HG02938 (cell line): ENCODE measurements at regions not wholly inside any gene's neighbourhood (a gene's known extent, or its start where the extent isn't known, plus 50 kb on each side); places are given as distances from the start of the nearest gene placed in this dataset.
"Not testable (repeated sequence)": the region's sequence is repeated elsewhere in the genome, so short reads cannot be mapped to it uniquely, and the experiment has no call there.

Experiments
- ATAC-seq: cut with Tn5 transposase; IDR thresholded peaks from one replicate; pipeline ENCODE4 v1.9.1; 2021; ENCODE audit warnings: mild to moderate bottlenecking, moderate library complexity; ENCODE audit not compliant: unreplicated experiment

DNA sequence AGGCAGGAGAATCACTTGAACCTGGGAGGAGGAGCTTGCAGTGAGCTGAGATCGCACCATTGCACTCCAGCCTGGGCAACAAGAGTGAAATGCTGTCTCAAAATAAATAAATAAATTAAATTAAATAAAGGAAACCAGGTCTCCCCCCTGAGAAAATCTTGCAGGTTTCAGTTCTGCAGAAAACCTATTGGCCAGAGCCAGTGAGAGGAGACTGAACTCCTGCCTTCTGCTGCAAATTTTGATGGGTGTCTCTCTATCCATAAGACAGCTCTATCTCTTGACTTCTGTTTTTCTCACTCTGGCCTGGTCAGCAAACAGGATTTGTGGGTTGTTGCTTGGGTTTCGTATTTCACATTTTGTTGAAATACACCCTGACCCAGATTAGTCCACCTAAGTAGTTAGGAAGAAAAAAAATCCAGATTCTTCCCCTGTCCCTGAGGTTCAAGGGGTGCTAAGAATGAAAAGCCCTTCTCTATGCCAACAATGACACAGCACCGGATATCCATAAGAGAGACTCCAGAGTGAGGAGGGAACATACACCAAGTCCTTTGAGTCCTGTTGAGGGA, 86.7 kb upstream of the MAP4K4 start:
- no peak for ATAC-seq

DNA sequence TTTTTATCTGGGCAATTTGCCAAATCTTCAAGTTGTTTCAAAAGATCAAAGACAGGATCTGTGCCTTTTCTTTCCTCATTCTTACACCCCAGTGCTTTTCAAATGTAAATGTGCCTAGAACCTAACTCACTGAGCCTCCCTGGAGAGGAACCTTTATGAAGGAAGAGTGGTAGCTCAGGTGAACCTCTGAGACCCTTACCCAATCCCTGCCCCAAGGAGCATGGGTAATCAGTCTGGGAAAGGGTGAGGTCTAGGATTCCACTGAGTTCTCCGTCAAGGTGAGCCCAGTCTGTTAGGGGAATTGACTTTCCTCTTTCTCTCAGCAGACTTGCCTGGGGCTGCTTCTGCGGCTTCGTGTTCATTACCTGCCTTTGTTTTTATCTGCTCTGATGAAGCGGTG, 88.1 kb upstream of the MAP4K4 start:
- no peak for ATAC-seq

DNA sequence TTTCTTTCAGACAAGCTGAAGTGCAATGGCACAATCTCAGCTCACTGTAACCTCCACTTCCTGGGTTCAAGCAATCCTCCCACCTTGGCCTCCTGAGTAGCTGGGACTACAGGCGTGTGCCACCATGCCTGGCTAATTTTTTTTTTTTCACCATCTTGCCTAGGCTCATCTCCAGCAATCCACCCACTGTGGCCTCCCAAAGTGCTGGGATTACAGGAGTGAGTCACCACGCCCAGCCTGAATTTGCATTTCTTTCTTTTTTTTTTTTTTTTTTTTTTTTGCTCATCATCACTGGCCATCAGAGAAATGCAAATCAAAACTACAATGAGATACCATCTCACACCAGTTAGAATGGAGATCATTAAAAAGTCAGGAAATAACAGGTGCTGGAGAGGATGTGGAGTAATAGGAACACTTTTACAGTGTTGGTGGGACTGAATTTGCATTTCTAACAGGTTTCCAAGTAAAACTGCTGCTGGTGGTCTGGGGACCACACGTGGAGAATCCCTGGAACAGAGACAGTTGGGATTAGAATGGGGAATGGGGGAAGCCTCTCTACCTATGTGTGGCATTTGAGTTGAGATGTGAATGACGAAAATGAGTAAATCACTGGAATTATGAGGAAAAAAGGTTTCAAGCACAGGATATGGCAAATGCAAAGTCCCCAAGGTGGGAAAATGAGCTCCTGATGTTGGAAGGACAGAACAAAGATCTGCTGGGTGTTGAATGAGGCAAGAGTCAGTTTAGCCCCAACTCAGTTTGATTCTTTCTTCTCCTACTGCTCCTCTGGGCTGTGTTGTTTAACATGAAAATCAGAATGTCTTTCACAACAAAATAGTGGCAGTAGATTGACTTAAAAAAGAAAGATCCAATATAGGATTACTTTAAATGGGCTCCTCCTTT, 88.8 kb upstream of the MAP4K4 start:
- ATAC-seq = no peak

DNA sequence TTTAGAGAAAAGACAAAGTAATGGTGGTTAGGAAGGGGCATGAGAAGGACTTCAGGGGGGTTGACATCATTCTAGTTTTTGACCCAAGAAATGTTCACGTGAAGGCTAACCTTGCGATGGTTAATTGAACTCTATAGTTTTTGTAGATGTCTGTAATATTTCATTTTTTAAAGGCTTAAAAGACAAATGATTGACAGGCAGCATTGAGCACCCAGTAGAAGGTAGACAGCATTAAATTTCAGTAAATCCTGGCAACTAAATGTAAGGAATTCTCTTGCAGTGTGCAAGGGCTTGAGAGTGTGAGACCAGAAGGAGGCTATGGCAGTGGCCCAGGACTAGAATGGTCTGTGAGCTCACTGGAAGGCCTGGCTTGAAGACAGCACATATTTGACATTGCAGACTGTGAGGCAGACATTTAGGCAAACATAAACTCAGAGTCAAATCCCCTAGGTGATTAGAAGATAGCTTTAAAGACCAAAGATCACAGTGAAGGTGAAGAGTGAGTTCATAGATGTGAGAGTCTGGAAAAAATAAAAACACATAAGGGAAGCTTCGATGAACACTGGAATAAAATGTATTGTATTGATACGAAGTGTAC, 100.1 kb upstream of the MAP4K4 start:
- ATAC-seq = no peak

DNA sequence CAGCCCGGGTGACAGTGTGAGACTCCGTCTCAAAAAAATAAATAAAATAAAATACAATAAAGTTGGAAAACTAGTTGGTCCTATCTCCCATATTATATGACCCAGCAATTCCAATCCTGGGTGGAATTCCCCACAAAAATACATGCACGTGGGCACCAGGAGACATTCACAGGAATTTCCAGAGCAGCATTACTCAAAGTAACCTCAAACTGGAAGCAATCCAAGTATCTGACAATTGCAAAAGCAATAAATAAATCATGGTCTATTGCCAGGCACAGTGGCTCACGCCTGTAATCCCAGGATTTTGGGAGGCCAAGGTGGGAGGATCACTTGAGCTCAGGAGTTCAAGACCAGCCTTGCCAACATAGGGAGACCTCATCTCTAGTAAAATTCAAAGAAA, 101.2 kb upstream of the MAP4K4 start:
- no peak for ATAC-seq

DNA sequence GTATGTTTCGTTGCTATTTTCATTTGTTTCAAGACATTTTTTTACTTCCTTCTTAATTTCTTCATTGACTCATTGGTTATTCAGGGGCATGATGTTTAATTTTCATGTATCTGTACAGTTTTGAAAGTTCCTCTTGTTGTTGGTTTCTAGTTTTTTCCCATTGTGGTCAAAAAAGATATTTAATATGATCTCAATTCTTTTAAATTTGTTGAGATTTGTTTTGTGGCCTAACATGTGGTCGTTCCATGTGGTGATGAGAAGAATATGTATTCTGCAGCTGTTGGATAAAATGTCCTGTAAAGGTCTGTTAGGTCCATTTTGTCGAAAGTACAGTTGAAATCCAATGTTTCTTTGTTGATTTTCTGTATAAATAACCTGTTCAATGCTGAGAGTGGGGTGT, 110.3 kb upstream of the MAP4K4 start:
- ATAC-seq = no peak

DNA sequence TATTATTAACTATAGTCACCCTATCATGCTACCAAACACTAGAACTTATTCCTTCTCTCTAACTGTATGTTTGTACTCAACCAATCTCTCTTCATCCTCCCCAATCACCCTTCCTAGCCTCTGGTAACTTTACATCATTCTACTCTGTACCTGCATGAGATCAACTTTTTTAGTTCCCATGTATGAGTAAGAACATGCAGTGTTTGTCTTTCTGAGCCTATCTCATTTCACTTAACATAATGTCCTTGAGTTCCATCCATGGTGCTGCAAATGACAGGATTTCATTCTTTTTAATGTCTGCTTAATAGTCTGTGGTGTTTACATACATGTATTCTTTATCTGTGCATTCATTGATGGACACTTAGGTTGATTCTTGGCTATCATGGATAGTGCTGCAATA, 108.9 kb upstream of the RFX8 start:
- ATAC-seq = no peak

DNA sequence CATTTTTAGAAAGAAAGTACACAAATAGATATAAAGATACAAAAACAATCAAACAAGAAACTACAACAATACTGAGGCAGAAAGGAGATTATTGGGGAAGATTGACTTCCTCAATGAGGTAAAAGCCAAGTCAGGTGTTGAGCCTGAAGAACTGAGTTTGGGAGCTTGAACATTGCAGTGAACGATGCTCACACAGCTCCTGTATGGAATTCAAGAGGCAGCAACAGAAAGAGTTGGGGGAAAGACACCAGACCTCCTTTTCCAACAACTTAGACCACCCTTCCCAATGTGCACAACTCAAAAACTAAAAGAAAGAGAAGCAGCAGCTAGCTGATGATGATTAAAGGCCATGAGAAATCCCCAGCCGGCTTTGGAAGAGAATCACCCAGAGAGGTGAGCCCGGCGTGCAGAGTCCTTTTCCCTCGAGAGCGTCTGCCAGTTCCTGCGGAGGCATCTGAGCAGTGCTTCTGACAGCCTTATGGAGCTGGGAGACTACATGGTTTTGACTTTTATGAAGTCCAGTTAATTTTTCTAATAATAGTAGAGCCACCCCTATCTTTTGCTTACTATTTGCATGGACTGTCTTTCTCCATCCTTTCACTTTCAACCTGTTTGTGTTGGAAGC, 106.9 kb upstream of the RFX8 start:
- ATAC-seq = no peak

DNA sequence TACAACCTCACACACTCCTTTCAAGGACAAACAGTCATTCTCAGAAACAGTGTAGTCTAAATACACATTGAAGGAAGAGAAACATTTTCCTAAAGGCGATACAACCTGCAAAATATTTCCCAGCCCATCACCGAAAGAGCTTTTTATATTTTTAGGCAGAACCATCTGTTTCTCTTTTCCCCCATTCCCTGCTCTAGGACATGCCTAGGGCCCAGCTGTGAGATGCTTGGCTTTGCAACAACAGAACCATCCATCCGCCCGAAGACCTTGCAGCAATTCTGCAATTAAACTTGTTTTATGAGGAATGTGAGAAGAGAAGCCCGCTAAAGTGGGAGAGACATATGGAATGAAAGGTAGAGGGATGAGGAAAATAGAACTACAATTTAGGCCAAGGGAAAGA, 105.6 kb upstream of the RFX8 start:
- ATAC-seq = no peak

DNA sequence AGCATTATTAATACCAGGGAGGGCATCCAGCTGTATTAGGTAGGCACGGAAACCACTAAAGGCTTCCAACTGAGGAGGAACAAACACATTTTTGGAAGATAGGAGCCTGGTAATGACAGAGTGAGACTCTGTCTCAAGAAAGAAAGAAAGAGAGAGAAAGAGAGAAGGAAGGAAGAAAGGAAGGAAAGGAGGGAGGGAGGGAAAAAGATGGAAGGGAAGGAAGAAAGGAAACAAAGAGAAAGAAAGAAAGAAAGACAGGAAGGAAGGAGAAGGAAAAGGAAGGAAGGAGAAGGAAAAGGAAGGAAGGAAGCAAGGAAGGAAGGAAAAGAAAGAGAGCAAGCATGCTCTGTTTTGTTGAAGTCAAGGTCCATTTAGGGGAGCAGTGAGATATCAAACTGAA, 103.8 kb upstream of the RFX8 start:
- ATAC-seq = no peak

DNA sequence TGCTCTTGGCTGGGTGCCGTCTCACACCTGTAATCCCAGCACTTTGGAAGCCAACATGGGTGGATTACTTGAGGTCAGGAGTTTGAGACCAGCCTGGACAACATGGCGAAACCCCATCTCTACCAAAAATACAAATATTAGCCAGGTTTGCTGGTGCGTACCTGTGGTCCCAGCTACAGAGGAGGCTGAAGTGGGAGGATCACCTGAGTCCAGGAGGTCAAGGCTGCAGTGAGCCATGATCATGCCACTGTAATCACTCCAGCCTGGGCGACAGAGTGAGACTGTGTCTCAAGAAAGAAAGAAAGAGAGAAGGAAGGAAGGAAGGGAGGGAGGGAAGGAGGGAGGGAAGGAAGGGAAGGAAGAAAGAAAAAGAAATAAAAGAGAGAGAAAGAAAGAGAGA, 103.2 kb upstream of the RFX8 start:
- not testable (repeated sequence) for ATAC-seq

DNA sequence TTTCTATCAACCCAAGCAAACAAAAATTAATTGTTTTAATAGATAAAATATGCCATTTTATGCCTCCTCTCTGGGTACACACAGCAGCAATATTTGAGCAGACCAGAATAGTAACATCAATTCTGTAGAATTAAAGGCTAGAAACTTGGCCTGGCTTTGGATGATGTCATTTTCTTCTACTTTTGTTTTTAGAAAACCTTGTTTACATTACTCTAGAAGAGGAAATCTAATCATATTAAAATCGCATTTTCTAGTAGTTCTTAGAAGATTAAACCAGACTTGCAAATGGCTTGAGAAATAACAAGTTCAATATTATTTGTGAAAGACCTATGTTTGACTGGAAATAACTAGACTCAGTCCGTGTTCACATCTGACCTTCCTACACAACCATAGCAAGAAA, 102.3 kb upstream of the RFX8 start:
- no peak for ATAC-seq

DNA sequence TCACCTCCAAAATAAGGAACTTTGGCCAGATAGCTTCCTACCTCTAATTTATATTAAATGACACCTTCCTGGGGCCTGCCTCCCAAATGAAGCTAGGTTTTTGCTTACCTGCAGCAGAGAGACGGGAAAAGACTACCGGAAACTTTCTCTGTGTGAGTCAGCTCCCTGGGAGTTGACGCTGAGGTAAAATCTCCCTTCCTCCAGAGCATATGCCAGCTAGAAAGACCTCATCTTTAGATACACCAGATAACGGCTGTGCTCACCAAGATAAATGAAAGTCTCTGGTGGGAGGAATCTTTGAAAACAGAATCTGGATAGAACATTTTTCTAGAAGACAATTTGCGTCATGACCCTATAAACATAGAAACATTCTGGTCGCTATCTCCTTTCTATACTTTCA, 99.7 kb upstream of the RFX8 start:
- ATAC-seq = no peak

DNA sequence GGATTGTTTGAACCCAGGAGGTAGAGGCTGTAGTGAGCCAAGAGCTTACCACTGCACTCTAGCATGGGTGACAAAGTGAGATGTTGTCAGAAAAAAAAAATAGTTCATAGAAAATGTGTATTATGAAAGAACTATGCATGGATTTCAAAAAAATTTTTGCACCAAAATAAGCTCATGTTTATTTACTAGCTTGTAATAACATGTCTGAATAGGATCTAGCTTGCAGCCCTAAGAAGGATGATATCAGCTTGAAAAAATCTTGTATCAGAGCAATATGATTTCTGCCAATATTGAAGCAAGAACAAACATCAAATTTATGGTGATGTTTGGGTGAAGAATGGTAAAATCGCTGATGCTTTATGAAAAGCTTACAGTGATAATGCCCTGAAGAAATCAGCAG, 97.0 kb upstream of the RFX8 start:
- ATAC-seq = no peak

DNA sequence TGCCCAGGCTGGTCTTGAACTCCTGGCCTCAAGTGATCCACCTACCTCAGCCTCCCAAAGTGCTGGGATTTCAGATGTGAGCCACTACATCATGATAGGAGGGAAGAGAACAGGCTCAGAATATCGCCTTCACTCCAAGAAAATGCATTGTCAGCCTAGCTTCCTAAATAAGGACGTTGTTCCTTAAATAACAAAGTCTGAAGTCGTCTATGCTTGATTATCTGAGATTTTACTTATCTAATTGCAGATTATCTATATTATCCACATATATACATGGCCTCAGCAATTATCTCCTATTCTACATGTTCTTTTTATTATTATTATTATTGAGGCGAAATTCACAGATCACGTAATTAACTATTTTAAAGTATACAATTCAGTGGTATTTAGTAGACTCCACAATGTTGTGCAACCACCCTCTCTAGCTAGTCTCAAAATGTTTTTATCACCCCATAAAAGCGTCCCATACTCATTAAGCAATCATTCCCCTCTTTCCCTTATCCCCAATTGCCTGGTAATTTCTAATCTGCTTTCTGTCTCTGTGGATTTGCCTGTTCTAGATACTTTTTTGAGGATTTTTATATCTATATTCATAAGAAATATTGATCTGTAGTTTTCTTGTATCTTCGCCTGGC, 95.1 kb upstream of the RFX8 start:
- ATAC-seq = no peak

DNA sequence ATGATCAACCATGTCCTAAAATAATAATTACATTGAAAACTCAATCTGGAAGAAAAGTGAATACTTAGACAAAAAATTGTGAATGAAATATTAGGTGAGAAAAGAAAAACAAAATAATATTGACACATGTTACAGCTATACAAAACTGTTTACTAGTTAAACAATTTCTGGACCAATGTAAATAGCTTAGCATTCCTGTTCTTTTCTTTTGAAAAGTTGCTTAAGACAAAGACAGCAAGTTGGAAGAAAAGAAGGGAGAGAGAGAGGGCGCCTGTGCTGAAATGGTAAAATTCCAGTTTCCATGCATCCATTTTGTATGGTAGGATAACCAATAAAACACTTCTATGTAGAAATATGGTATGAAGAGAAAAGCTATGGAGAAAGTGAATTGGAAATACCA, 94.1 kb upstream of the RFX8 start:
- no peak for ATAC-seq

DNA sequence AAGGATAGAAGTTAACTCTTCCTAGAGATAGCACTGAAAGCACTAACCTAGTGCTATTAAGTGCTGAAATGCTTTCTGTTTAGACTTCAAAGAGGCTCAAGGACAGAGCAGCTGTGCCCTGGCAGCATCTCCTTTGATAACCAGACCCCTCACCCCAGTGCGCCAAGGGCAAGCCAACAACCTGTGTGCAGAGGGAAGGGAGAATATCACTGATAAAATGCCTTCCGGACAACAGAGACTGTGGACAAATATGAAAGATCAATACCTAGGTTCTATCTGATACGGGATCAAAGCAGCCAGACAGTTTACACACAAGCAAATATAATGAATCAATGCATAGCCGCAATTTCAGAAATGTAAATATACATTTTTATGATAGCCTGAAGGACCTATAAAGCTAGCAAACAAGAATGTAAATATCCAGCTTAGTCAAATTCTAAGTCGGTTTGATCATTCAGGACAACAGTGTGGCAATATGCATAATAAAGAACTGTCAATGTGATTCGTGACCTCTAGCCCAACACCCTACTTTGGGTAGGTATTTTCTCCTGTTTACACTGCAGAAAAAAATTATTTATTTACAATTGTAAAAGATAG, 91.8 kb upstream of the RFX8 start:
- no peak for ATAC-seq

DNA sequence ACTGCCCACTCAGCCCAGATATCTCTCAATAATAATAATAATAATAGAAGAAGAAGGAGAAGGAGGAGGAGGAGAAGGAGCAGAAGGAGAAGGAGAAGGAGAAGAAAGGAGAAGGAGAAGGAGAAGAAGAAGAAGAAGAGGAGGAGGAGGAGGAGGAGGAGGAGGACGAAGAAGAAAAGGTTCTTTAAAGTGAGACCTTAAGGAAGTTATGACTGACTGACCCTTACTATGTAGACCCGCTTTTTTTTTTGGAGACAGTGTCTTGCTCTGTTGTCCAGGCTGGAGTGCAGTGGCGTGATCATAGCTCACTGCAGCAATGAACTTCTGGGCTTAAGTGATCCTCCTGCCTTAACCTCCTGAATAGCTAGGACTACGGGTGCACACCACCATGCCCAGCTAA, 88.9 kb upstream of the RFX8 start:
- no peak for ATAC-seq

DNA sequence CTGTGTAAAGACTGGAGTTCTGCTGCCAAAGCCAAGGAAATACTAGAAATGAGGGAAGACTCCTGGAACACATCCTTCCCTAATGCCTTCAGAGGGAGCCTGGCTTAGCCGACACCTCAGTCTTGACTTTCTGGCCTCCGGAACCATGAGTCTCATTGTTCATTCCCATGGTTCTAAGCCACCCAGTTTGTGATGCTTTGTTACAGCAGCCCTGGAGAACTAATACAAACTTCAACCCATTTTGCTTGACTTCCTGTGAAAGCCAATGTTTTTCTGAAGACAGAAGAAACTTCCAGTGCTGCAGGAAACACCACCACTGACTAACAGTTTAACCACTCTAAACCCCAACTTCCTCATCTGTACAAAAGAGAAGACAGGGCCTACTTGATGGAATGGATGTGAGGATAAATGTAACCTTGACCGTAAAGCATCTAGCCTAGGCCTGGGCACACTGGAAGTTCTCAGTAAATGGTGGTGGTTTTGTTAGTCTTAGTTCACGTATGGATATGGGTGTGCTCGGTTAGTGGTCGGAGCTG, 85.9 kb upstream of the RFX8 start:
- ATAC-seq = no peak

DNA sequence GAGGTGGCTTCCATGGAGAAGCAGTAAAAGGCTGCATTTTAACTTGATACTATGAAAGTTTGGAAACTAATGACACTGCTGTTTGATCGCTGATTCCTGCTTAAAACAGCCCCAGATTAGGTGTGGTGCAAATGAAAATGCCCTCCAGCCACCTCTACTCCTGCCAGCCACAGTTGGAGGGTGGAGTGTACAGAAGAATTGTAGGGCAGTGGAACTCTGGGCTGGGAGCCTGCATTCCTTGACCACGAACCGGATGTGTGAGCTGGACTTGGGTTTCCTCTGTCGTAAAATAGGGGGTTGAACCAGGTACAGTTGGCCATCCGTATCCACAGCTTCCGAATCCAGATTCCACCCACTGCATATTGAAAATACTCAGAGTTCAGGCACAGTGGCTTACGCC, 84.6 kb upstream of the RFX8 start:
- ATAC-seq = no peak
